C4-2B (cell line): ENCODE measurements at regions not wholly inside any gene's neighbourhood (a gene's known extent, or its start where the extent isn't known, plus 50 kb on each side); places are given as distances from the start of the nearest gene placed in this dataset.

Experiments used
- CTCF ChIP-seq: fragments of 450-650 bp; conservative IDR thresholded peaks from 2 replicates; pipeline ENCODE4 v1.5.1; 2017; ENCODE audit warnings: mild to moderate bottlenecking
- ZFX ChIP-seq: fragments of 450-650 bp; IDR thresholded peaks from 2 replicates; pipeline ENCODE4 v1.6.1; 2017

GRCh38 chr1:194159941-194160340 is 973.5 kb upstream of the B3GALT2 start:
- TF ChIP-seq CTCF = peak; percentile 10; the same call in 1 of the 2 replicates
- no peak for TF ChIP-seq ZFX
